ENCODE measurements at regions not wholly inside any gene's neighbourhood (a gene's known extent, or its start where the extent isn't known, plus 50 kb on each side); places are given as distances from the start of the nearest gene placed in this dataset.

- H2BK120ac ChIP-seq (ENCODE audit: low read depth, low read length, poor library complexity, severe bottlenecking), result no peak overlapping the region
- no peaks in the 10 kb centered on the region for H3K23me2 ChIP-seq (ENCODE audit: insufficient read length, low read depth, low read length, poor library complexity, severe bottlenecking)
- WGBS (ENCODE audit: extremely low coverage, insufficient read length, low lambda C conversion rate), result no CpG with 5 or more reads among the region's 4 CpGs
- H3K9me3 ChIP-seq (ENCODE audit: control insufficient read depth, low read depth, low read length), result no peaks in the 10 kb centered on the region
- no peak for TF ChIP-seq CTCF (conservative IDR thresholded peaks at IDR 0.05)
- H4K8ac ChIP-seq (replicated peaks; ENCODE audit: insufficient read length, low read depth, low read length), result no peak overlapping the region
- no peak overlapping the region for H2BK20ac ChIP-seq (ENCODE audit: low read depth, low read length, poor library complexity, severe bottlenecking)
- no peak for DNase-seq
- H2BK5ac ChIP-seq (ENCODE audit: insufficient read length, low read length), result no peak overlapping the region
- H3K4ac ChIP-seq (ENCODE audit: low read depth, low read length), result no peak overlapping the region
- H3K9ac ChIP-seq (ENCODE audit: extremely low read depth, insufficient read length, low read length), result no peak overlapping the region
- H3K27me3 ChIP-seq (ENCODE audit: insufficient read depth, low read length), result no peaks in the 10 kb centered on the region
- Mint-ChIP-seq H3K9me3 (peaks cover 7 to 10% of the 10 kb centered on the region in 2 experiments; a peak in 4 of 5 replicates), H3K36me3 (ENCODE audit: insufficient read depth in 1 of 3, low read depth in 3 of 3) (peaks cover 0 to 5% (median 4%) of the 10 kb centered on the region in 3 experiments; a peak in 4 of 7 replicates), H3K4me1 (peaks cover 0 to 3% of the 10 kb centered on the region in 2 experiments; a peak in 1 of 4 replicates), H3K27me3 (ENCODE audit: low read depth) (no peaks in the 10 kb centered on the region), H3K27ac (no peak overlapping the region), H3K4me3 (no peak overlapping the region)
- no peak overlapping the region for H3T11ph ChIP-seq (ENCODE audit: low read length)
- H4K20me1 ChIP-seq (ENCODE audit: control insufficient read depth, insufficient read depth, insufficient read length), result no peaks in the 10 kb centered on the region
- no peak overlapping the region for H3K18ac ChIP-seq (ENCODE audit: insufficient read length, low read depth, low read length)
- H3K79me1 ChIP-seq (ENCODE audit: insufficient read depth, low read depth, low read length, poor library complexity, severe bottlenecking), result no peaks in the 10 kb centered on the region
- H4K91ac ChIP-seq (ENCODE audit: insufficient read length, low read depth, low read length), result no peak overlapping the region
- H3K4me2 ChIP-seq (ENCODE audit: insufficient read depth, insufficient read length, low read length), result no peak overlapping the region
- H2AFZ ChIP-seq (ENCODE audit: low read length), result no peak overlapping the region
- H3K4me1 ChIP-seq (ENCODE audit: insufficient read depth, low read length), result no peaks in the 10 kb centered on the region; the same call in 1 of the 2 replicates
- H2AK5ac ChIP-seq (ENCODE audit: insufficient read length, low read length), result no peak overlapping the region
- no peak overlapping the region for H3K14ac ChIP-seq (ENCODE audit: insufficient read depth, low read length)
- no peak overlapping the region for H4K5ac ChIP-seq (ENCODE audit: insufficient read length, low read depth, low read length)
- H3K79me2 ChIP-seq (ENCODE audit: insufficient read depth, low read length), result no peaks in the 10 kb centered on the region
- no peak overlapping the region for H3K56ac ChIP-seq (ENCODE audit: insufficient read length, low read depth, low read length)
- H2BK12ac ChIP-seq (ENCODE audit: insufficient read length, low read depth, low read length), result no peak overlapping the region
- no peak overlapping the region for H3K23ac ChIP-seq (ENCODE audit: insufficient read length, low read depth, low read length)
- no peak overlapping the region for H3K27ac ChIP-seq (ENCODE audit: insufficient read length, low read depth, low read length)
- H2BK15ac ChIP-seq (ENCODE audit: low read depth, low read length), result no peak overlapping the region
Measured at GRCh38 chr9:31467075-31467474, 917.4 kb upstream of the ACO1 start.

All from H9 (cell line).